GM21717 (cell line): ENCODE measurements at regions not wholly inside any gene's neighbourhood (a gene's known extent, or its start where the extent isn't known, plus 50 kb on each side); places are given as distances from the start of the nearest gene placed in this dataset.
A peak's percentile ranks its signal among the peaks of the same experiment; 100 is the strongest.
"Not testable (repeated sequence)": the region's sequence is repeated elsewhere in the genome, so short reads cannot be mapped to it uniquely, and the experiment has no call there.

Experiments used
- ATAC-seq: cut with Tn5 transposase; IDR thresholded peaks from one replicate; pipeline ENCODE4 v1.9.1; 2021; ENCODE audit warnings: mild to moderate bottlenecking, moderate library complexity; ENCODE audit not compliant: unreplicated experiment

DNA sequence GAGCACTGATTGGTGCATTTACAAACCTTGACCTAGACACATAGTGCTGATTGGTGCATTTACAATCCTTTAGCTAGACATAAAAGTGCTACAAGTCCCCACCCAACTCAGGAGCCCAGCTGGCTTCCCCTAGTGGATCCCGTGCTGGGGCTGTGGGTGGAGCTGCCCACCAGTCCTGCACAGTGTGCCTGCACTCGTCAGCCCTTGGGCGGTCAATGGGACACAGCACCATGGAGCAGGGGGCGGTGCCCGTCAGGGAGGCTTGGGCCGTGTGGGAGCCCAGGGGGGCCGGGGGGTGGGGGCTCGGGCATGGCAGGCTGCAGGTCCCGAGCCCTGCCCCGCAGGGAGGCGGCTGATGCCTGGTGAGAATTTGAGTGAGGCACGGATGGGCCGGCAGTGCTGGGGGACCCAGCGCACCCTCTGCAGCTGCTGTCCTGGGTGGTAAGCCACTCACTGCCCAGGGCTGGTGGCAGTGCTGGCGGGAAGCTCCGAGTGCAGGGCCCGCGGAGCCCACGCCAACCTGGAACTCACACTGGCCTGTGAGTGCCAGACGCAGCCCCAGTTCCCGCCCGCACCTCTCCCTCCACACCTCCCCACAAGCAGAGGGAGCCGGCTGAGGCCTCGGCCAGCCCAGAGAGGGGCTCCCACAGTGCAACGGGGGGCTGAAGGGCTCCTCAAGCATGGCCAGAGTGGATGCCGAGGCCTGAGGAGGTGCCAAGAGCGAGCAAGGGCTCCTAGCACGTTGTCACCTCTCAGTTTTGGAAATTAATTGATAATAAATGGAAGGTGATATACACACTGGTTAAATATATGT, 207.7 kb downstream of the RAP2B start:
- ATAC-seq = no peak

GRCh38 chr3:153370680-153371079, 208.7 kb downstream of the RAP2B start:
- ATAC-seq = no peak

DNA sequence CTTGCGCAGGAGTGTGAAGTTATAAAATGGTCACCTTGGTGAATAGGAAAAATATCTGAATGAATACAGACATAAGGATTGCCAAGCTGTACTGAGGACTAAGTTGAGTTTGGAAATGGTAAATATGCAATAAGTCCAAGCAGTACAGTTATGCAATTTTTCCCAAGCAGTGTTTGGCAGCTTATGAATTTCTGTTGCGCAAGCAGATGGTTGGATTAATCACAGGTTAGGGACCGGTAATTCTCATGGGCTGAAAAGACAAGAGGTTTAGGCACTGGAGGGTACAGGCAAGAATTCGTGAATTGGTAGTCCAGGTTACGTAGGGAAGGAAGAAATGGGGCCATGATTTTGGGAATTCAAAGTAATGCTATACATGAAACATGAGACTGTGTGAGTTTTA, 210.3 kb downstream of the RAP2B start:
- no peak for ATAC-seq

GRCh38 chr3:153373606-153374005, 211.6 kb downstream of the RAP2B start:
- ATAC-seq = peak; percentile 74

DNA sequence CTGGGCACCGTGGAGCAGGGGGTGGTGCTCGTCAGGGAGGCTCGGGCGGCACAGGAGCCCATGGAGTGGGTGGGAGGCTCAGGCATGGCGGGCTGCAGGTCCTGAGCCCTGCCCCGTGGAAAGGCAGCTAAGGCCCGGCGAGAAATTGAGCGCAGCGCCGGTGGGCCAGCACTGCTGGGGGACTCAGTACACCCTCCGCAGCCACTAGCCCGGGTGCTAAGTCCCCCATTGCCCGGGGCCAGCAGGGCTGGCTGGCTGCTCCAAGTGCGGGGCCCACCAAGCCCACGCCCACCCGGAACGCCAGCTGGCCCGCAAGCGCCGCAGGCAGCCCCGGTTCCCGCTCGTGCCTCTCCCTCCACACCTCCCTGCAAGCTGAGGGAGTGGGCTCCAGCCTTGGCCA, 216.3 kb downstream of the RAP2B start:
- not testable (repeated sequence) for ATAC-seq

GRCh38 chr3:153379516-153379915, 217.5 kb downstream of the RAP2B start:
- no peak for ATAC-seq

DNA sequence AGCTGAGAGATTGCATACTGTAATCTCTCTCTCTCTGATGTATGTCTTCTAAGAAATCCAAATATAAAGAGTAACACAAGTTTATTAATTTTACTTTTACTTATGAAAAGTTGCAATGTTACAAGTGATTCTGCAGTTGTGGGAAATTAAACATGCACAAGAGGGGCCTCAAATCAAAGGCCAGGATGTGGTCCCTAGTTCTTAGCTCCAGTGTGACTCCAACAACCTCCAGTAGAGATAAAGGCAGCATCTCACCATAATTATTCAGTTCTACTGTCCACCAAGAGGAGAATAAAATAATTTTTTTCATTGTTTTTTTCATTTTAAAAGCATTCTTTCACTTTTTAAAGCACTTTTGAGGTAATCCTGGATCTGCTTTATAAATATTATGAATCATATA, 223.3 kb downstream of the RAP2B start:
- no peak for ATAC-seq

DNA sequence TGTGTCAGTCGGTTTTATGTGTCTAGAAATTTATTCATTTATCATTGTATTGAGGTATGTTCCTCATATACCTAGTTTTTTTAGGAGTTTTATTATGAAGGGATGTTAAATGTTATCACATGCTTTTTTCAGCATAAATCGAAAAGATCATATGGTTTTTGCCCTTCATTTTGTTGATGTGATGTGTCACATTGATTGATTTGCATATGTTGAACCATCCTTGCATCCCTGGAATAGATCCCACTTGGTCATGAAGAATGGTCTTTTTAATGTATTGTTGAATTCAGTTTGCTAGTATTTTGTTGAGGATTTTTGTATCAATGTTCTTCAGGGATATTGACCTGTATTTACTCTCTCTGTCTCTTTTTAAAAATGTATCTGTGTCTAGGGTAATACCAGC, 230.3 kb downstream of the RAP2B start:
- no peak for ATAC-seq

DNA sequence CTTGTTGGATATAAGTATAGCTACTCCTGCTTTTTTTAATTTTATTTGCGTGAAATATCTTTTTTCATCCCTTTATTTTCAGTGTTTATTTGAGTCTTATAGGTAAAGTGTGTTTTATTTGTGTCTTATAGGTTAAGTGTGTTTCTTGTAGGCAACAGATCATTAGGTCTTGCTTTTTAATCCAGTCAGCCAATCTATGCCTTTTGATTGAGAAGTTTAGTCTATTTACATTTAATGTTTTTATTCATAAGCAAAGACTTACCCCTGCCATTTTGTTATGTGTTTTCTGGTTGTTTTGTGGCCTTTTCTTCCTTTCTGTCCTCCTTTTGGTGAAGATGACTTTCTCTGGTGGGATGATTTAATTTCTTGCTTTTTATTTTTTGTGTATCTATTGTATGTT, 232.0 kb downstream of the RAP2B start:
- no peak for ATAC-seq

- no peak for ATAC-seq
Observed at GRCh38 chr3:153396581-153396980, 234.6 kb downstream of the RAP2B start.

GRCh38 chr3:153397794-153398193, 235.8 kb downstream of the RAP2B start:
- ATAC-seq = no peak

DNA sequence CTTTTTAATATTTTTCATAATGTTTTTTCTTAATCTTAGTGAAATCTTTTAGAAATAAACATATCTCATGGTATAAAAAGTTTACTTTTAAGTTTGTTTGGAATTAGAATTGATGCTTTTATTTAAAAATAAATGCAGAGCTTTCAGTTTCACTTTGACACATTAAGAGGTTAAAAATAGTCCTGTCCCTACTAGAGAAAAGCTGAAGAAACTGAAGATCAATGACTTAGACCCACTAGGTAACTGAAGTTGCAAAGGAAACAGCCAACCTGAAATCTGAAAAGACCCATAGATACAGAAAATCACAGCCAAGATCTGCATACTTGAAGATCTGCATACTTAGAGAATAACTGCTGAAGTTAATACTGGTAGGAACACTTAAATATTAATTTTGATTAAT, 237.6 kb downstream of the RAP2B start:
- ATAC-seq = peak; percentile 88

GRCh38 chr3:153400641-153401040, 238.6 kb downstream of the RAP2B start:
- ATAC-seq = no peak

GRCh38 chr3:153404157-153404556, 242.1 kb downstream of the RAP2B start:
- no peak for ATAC-seq

DNA sequence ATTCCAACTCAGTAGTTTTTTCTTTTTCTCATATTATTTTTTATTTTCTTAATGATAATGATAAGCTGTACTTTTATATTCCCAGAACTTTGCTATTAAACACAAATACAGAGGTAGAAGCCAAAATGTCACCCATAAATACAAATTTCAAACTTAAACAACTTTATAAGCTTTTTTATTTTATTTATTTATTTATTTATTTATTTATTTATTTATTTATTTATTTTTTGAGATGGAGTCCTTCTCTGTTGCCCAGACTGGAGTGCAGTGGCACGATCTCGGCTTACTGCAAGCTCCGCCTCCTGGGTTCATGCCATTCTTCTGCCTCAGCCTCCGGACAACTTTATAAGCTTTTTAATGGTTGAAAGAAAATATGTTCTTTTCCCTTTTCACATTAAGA, 243.3 kb downstream of the RAP2B start:
- not testable (repeated sequence) for ATAC-seq

DNA sequence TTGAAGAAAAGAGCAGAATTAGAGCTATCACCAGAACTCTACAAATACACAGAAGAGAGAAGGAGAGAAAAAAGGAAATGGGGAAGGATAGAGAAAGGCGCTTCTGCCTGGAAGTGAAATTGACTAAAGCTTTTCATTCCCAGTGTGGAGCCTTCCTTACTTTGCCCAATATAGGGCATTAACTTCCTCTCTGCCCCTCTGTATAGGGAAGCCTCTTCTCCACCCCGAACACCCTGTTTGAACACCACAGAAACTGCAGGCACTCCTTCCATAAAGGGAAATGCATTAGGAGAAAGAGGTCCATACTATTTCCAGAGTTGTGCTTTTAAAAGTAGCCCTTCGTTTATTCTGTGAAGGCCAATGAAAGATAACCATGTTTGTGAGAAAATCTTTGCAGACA, 248.5 kb downstream of the RAP2B start:
- ATAC-seq = no peak

DNA sequence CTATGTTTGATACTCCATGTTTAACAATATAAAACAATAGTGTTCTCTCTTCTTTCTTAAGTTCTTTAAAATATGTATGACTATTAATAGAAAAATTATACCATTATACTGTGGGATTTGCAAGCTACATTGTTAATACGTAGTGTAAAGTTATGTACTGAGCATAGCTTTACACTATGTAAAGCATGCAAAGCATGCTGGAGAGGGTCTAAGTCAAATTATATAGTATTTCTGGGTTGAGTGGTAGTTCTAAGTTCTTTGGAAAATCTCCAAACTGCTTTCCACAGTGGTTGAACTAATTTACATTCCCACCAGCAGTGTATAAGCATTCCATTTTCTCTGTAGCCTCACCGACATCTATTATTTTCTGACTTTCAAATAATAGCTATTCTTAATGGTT, 253.0 kb downstream of the RAP2B start:
- ATAC-seq = no peak

GRCh38 chr3:153422314-153422713, 260.3 kb downstream of the RAP2B start:
- no peak for ATAC-seq

- ATAC-seq = not testable (repeated sequence)
Observed at GRCh38 chr3:153423820-153424219, 261.8 kb downstream of the RAP2B start.

- ATAC-seq = no peak
Observed at GRCh38 chr3:153426344-153426743, 264.3 kb downstream of the RAP2B start.

- no peak for ATAC-seq
Observed at GRCh38 chr3:153426803-153427202, 264.8 kb downstream of the RAP2B start.

GRCh38 chr3:153429821-153430220, 267.8 kb downstream of the RAP2B start:
- ATAC-seq = no peak

DNA sequence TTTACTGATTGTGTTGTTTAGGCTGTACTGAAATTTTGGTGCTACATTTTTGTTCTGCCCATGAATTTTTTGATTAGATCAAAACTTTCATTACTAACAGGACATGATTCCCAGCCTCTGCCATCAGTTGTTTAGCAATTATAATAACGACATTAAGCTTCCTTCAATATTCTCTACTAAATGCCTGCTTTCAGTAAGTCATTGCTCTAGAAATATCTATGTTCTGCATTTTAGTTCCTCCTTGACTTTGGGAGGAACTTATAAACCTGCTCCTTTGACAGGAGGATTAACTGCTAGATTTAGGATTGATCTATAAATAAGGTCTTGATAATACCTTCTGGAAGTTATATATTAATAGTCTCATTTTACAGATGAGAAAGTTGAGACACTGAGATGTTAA, 269.1 kb downstream of the RAP2B start:
- ATAC-seq = no peak
